ENCODE measurements at regions not wholly inside any gene's neighbourhood (a gene's known extent, or its start where the extent isn't known, plus 50 kb on each side); places are given as distances from the start of the nearest gene placed in this dataset.

DNA sequence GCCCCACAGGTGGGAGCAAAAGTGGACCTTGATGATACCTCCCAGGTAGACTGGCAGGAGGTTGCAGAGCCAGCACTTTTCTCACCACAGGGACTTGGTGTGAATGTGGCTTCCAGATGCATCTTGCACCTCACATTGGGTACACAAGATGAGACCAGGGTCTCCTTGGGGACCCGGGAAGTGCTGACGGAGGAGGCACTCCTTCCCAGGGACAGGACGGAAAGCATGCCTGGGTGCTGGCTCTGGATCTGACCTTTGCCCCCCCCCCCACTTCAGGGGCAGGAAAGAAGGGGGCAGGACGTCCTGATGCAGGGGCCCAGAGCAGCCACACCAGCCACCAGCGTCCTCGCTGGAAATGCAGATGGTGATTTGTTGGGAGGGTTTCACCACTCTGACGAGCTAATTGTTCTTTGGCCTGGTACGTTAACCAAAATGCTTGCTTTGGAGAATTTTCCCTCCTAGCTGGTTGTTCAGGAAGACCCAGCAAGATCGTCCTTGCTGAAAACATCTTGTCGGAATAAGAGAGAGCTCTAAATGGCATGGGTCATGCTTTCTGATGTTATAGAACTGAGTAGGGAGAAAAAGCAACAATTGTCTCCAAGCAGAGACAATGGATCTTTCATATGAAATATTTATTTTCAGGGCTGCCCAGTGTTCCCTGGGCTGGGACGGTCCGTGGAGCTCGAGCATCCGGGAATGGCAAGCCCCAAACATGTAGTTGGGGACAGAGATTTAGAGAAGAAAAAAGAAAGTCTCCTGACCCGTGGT is 74.4 kb upstream of the PPARA start (continued):
- TF ChIP-seq, protein P1, sequence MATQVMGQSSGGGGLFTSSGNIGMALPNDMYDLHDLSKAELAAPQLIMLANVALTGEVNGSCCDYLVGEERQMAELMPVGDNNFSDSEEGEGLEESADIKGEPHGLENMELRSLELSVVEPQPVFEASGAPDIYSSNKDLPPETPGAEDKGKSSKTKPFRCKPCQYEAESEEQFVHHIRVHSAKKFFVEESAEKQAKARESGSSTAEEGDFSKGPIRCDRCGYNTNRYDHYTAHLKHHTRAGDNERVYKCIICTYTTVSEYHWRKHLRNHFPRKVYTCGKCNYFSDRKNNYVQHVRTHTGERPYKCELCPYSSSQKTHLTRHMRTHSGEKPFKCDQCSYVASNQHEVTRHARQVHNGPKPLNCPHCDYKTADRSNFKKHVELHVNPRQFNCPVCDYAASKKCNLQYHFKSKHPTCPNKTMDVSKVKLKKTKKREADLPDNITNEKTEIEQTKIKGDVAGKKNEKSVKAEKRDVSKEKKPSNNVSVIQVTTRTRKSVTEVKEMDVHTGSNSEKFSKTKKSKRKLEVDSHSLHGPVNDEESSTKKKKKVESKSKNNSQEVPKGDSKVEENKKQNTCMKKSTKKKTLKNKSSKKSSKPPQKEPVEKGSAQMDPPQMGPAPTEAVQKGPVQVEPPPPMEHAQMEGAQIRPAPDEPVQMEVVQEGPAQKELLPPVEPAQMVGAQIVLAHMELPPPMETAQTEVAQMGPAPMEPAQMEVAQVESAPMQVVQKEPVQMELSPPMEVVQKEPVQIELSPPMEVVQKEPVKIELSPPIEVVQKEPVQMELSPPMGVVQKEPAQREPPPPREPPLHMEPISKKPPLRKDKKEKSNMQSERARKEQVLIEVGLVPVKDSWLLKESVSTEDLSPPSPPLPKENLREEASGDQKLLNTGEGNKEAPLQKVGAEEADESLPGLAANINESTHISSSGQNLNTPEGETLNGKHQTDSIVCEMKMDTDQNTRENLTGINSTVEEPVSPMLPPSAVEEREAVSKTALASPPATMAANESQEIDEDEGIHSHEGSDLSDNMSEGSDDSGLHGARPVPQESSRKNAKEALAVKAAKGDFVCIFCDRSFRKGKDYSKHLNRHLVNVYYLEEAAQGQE (IDR thresholded peaks at IDR 0.05; ENCODE audit: unreplicated experiment) = no peak
- TF ChIP-seq, protein P2, sequence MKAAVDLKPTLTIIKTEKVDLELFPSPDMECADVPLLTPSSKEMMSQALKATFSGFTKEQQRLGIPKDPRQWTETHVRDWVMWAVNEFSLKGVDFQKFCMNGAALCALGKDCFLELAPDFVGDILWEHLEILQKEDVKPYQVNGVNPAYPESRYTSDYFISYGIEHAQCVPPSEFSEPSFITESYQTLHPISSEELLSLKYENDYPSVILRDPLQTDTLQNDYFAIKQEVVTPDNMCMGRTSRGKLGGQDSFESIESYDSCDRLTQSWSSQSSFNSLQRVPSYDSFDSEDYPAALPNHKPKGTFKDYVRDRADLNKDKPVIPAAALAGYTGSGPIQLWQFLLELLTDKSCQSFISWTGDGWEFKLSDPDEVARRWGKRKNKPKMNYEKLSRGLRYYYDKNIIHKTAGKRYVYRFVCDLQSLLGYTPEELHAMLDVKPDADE (IDR thresholded peaks at IDR 0.05) = no peak
- no peak for TF ChIP-seq ZNF114 (CRISPR knock-in tag; IDR thresholded peaks at IDR 0.05)
- TF ChIP-seq EZH2 (IDR thresholded peaks at IDR 0.05; ENCODE audit: low read depth, unreplicated experiment) = no peak
- TF ChIP-seq, protein P3, sequence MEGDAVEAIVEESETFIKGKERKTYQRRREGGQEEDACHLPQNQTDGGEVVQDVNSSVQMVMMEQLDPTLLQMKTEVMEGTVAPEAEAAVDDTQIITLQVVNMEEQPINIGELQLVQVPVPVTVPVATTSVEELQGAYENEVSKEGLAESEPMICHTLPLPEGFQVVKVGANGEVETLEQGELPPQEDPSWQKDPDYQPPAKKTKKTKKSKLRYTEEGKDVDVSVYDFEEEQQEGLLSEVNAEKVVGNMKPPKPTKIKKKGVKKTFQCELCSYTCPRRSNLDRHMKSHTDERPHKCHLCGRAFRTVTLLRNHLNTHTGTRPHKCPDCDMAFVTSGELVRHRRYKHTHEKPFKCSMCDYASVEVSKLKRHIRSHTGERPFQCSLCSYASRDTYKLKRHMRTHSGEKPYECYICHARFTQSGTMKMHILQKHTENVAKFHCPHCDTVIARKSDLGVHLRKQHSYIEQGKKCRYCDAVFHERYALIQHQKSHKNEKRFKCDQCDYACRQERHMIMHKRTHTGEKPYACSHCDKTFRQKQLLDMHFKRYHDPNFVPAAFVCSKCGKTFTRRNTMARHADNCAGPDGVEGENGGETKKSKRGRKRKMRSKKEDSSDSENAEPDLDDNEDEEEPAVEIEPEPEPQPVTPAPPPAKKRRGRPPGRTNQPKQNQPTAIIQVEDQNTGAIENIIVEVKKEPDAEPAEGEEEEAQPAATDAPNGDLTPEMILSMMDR (conservative IDR thresholded peaks at IDR 0.05; ENCODE audit: low read depth in 2 of 2) = no peak
- no peak for TF ChIP-seq NANOG (IDR thresholded peaks at IDR 0.05; ENCODE audit: borderline replicate concordance)
- TF ChIP-seq EZH2phosphoT487 (IDR thresholded peaks at IDR 0.05; ENCODE audit: unreplicated experiment) = no peak
- no peak for TF ChIP-seq ZNF331 (CRISPR knock-in tag; IDR thresholded peaks at IDR 0.05; ENCODE audit: low read depth)
- TF ChIP-seq POLR2AphosphoS5 (IDR thresholded peaks at IDR 0.05; ENCODE audit: low read depth) = no peak

DNA sequence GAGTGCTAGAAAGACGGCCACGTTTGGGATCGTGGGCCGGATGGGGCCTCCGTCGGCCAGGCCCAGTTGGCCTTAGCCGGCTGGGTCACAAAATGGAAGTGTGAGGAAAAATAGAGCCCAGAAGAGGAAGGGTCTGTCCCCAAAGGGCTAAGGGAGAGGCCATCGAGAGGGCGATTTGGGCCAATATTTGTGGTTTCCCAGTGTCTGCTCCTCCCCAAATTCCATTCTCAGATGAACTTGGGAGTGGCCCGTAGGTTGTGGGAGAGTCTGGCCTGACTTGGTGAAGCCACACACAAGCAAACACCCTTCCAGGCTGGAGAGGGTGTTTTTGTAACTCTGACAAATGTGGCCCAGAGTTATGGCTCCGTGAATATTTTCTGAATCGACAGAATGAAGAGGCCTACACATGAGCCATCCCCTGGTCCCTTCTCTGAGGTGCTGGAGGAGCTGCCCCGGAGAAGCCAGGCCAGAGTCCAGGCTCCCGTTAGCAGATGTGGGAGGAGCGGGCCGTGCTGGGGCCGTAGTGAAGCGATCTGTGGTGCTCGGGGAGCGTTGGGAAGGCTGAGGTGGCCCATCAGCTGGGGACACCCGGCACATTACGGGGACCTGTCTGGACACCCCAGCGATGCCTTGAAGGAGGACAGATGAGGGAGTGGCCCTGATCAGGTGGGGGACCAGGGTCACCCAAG is 73.5 kb upstream of the PPARA start:
- peak; percentile 54 for DNase-seq (ENCODE audit: low spot score)
- Histone ChIP-seq H4K20me1 (replicated peaks; ENCODE audit: insufficient read depth) (no peaks in the 10 kb centered on the region), H3K4me1 (ENCODE audit: insufficient read depth) (peaks cover 56% of the 10 kb centered on the region), H3K79me2 (replicated peaks; ENCODE audit: insufficient read depth) (peaks cover 69% of the 10 kb centered on the region), H3K4me2 (peak overlapping the region; percentile 73), H3F3A (replicated peaks; ENCODE audit: low read depth) (peaks cover 18% of the 10 kb centered on the region; the same call in 1 of the 2 replicates), H3K27me3 (ENCODE audit: insufficient read depth) (peaks cover 22% of the 10 kb centered on the region), H3K4me3 (no peak overlapping the region), H3K36me3 (ENCODE audit: insufficient read depth) (no peaks in the 10 kb centered on the region; the same call in 1 of the 2 replicates), H3K9me2 (ENCODE audit: insufficient read depth) (no peaks in the 10 kb centered on the region), H3K27ac (ENCODE audit: low read depth) (peak overlapping the region; percentile 39; the same call in 1 of the 2 replicates), H2AFZ (0 out of 2 replicates have a peak overlapping the region, but pooled peaks have one; percentile 14)
- H3K4me1 Mint-ChIP-seq = peaks cover 54% of the 10 kb centered on the region
- peaks cover 2% of the 10 kb centered on the region; the same call in 1 of the 3 replicates for H3K36me3 Mint-ChIP-seq (ENCODE audit: low read depth)
- peaks cover 40% of the 10 kb centered on the region for H3K27me3 Mint-ChIP-seq (ENCODE audit: insufficient read depth, low read depth, poor library complexity)
- no peak overlapping the region; the same call in 1 of the 2 replicates for H3K27ac Mint-ChIP-seq
- H3K9me3 Mint-ChIP-seq = no peaks in the 10 kb centered on the region
- peak; percentile 17 for ATAC-seq
- peak overlapping the region; percentile 7; the same call in 1 of the 3 replicates for H3K4me3 Mint-ChIP-seq
- TF ChIP-seq EZH2 (IDR thresholded peaks at IDR 0.05; ENCODE audit: low read depth, unreplicated experiment) (no peak), NANOG (IDR thresholded peaks at IDR 0.05; ENCODE audit: borderline replicate concordance) (no peak), POLR2AphosphoS5 (IDR thresholded peaks at IDR 0.05; ENCODE audit: low read depth) (no peak), JUNB (IDR thresholded peaks at IDR 0.05; ENCODE audit: unreplicated experiment) (no peak), EZH2phosphoT487 (IDR thresholded peaks at IDR 0.05; ENCODE audit: unreplicated experiment) (no peak), ZNF331 (CRISPR knock-in tag; IDR thresholded peaks at IDR 0.05; ENCODE audit: low read depth) (no peak), STAT1 (IDR thresholded peaks at IDR 0.05; ENCODE audit: unreplicated experiment) (no peak)
- TF ChIP-seq, protein P2 (IDR thresholded peaks at IDR 0.05) = no peak
- TF ChIP-seq, protein P1 (IDR thresholded peaks at IDR 0.05; ENCODE audit: unreplicated experiment) = no peak

Measured in GM23338 (cell line).